ENCODE measurements at regions not wholly inside any gene's neighbourhood (a gene's known extent, or its start where the extent isn't known, plus 50 kb on each side); places are given as distances from the start of the nearest gene placed in this dataset.
"Not testable (repeated sequence)": the region's sequence is repeated elsewhere in the genome, so short reads cannot be mapped to it uniquely, and the experiment has no call there.

DNA sequence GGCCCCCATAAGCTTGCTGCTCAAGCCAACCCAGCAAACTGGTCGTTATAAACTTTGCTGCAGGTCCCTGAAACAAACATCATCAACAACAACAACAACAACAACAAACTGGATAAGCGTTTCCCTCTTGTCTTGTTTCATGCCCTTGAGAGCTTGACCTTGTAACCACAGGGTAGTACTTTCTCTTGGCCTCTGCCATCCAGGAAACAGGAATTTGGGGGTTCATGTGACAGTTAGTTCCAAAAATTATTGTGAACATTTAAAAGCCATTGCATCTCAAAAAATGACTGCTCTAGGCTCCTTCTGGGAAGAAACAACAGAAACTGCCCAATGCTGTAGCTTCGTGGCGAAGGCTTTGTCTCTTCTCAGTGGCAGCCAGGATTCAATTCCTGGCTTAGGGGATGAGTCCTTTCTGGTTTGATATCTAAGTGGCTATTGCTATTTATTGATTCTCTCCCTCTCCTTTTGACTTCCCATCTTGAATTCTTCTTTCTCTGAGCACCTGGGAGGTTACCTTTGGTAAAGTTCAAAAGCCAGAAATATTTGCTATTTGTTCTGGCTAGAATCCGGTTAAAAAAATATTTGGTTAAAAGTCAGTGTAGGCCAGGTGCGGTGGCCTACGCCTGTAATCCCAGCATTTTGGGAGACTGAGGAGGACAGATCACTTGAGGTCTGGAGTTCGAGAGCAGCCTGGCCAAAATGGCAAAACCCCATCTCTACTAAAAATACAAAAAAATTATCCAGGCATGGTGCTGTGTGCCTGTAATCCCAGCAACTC, 52.0 kb upstream of the CPM start:
- no peak for DNase-seq

DNA sequence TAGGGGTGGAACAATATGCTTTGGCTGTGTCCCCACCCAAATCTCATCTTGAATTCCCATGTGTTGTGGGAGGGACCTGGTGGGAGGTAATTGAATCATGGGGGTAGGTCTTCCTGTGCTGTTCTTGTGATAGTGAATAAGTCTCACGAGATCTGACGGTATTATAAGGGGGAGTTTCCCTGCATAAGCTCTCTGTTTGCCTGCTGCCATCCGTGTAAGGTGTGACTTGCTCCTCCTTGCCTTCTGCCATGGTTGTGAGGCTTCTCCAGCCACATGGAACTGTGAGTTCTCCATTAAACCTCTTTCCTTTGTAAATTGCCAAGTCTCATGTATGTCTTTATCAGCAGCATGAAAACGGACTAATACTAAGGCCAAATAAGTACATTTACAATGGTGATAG, 64.6 kb upstream of the CPM start:
- not testable (repeated sequence) for DNase-seq

DNA sequence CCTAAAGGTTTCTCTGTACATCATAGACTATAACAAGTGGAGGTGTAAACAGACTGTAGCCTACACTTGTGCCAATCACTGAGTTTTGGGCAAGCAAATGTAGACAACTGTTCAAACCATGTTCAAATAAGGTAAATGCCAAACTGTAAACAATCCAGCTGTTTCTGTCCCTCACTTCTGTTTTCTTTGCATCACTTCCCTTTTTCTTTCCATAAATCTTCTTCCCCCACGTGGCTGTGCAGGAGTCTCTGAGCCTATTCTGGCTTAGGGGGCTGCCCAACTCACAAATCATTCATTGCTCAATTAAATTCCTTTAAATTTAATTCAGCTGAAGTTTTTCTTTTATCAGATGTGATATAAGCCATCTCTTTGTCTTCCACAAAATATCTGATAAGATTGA, 65.1 kb upstream of the CPM start:
- no peak for DNase-seq

DNA sequence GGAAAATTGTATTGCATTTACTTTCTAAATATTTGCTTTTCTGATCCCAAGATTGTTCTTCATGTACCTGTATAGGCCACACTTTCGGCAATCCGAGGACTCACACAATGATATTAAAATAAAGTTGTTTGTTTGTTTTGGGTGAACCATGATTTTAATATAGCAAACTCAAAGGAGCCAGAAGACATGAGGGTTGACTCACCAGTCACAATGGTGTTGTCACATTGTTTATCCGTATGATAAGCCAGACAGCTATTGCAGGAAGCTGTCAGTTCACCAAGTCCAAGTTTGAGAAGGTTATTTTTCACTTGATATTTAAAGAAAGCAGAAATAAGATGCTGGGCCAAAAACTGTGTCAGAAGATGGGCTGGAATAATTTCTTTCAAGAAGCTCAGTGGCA, 67.1 kb upstream of the CPM start:
- no peak for DNase-seq

DNA sequence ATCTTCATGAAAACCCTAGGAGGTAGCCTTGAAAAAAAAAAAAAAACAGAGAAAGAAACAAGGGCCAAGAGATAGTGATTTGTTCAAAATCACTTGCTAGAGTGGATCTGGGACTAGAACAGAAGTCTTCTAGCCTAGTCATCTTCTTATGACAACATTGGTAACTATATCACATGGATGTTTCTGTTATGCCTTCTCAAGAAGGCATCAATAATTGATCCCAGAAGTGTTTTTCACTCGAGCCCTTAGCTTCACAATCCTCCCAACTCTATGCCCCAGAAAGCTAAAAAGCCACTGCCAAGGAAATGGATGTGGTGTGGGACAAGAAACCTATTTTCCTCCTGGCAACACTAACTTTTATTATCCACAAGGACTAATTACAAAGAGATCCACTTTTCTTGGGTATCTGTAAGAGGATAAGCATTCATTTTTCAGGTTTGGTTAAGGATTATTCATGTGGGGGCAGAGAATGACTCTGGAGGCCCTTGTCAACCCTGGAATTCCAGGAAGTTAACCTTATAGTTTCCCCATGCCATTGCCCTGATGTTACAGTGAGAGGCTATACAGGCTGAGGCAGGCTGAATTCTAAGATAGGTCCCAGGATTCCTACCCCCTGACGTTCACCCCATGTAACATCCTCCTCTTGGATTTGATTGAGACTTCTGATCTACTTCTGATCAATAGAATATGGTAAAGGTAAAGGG, 67.7 kb upstream of the CPM start:
- no peak for DNase-seq

DNA sequence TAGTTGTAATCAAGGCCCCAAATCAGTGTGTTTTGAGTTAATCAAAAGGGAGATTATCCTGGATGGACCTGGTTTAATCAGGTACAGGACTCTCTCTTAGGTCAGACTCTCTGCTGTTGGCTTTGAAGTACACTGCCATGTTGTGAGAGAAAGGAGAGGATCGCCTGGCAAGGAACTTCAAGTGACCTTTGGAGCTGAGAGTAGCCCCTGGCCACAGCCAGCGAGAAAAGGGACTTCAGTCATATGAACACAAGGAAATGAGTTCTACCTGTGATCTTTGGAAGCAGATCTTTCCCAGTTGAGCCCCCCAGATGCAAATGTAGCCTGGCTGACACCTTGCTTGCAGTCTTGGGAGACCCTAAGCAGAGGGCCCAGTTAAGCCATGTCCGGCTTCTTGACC, 68.3 kb upstream of the CPM start:
- no peak for DNase-seq

DNA sequence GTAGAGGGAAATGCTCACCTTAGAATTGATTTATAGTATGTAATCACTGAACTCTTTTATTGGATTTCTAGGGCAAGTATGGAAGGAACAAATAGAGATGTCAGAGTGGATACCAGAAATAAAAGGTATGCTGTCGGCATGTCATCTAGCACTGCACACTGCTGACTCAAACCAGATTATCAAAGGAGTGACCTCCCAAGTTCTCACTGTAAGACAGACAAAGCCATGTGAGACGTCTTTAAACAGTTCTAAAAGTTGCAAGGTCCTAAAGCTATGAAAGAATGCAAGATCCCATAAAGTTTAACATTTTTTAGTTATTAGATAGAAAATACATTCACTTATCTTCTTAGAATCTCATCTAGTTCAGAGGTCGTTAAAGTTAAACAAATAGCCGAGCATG, 70.0 kb upstream of the CPM start:
- DNase-seq = no peak

DNA sequence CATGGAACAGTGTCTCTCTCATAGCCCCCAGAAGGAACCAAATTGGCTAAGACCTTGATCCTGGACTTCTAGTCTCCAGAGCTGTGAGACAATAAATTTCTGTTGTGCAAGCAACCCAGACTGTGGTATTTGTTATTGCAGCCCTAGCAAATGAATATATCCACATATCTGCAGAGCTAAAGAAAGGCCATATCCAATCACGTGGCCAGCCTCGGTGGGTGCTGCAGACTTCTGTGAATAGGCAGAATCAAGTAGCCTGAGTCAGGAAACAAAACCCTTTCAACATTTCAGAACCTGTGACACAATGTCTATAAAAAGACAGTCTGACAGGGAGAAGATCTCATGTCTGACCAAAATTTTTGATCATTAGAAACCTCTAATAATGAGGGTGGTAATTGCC, 71.0 kb upstream of the CPM start:
- DNase-seq = no peak

DNA sequence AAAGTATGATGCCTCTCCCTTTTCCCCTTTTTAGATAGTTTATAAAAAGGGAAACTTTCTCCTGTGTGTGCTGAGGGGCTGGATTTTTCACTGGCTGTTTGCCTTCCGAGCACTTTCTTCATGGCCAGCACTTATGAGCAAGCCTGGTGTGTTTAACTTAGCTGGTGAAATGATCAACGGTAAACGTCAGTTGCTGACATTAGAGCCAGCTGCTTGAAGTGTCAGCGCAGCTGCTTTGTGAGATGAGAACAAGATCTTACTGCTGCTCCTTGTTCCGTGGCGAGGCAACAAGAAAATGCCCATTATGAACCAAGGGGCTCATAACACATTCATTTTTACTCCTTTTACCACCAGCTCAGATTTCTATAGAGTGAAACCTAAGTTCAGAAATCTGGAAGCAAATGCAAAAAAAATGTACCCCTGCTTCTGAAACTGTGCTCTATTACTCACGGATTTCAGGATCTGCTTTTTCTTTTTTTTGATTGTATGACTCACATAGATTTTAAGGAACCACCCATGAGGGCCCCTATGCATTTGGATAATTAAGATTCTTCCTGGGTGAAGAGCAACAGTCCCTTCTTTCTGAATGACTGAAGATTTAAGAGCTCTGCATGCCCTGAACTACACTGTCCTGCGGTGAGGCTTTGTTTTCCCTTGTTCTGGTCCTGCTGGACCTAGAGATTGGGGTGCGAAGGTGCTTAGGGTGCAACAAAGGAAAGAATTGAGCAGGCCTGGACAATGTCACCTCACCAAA, 74.3 kb upstream of the CPM start:
- DNase-seq = peak; percentile 72

DNA sequence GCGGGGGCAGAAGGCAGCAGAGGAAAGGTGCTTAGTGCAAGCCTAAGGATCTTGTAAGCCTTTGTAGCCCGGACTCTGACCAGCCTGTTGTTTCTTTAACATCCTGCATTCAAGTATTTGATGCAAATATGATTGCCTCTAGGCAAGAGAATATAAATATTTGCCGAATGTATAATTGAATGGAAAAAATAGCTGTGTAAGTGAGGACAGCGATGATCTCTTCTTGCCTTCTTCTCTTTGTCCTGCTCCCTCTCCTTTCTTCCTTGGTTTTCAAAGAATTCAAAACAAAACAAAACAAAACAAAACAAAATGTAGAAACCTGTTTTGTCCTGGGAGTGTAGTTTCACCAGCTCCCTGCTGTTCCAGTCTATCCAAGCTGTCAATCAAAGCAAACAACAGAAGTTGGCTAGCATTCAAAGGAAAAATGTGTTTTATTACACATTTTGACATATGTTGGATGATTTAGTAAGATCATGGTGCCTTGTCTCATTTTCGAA, 74.9 kb upstream of the CPM start:
- no peak for DNase-seq

DNA sequence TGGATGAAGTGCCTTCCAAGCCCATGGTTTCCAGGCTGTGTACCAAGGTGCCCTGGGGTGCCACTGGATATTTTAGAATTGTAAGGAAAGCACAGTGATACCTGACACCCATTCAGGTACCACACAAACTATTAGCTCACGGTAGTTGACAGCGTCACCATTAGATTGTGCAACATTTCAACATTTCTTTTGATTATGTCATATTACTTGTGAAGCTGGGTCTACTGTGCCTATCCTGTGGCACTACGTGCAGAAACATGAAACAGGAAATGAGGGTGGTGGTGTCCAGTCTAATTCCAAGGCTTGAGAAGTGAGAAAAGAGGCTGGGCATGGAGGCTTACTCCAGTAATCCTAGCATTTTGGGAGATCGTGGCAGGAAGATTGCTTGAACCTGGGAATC, 75.5 kb upstream of the CPM start:
- DNase-seq = peak; percentile 21

DNA sequence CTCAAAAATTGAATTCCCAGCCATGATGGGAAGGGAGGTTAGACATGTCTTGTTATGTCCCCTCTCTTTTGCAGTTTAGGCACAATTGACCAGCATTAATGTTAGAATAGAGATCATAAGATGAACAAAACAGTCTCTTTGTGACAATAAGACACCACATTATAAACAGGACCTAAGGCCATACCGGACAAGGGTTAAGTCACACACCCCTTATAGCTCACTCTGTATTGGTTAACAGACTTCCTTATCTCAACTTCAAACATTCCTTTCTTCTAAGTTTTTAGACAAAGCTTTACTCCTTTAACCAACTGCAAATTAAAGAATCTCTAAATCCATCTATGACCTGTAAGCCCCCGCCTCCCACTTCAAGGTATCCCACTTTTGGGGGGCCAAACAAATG, 81.1 kb upstream of the CPM start:
- no peak for DNase-seq

DNA sequence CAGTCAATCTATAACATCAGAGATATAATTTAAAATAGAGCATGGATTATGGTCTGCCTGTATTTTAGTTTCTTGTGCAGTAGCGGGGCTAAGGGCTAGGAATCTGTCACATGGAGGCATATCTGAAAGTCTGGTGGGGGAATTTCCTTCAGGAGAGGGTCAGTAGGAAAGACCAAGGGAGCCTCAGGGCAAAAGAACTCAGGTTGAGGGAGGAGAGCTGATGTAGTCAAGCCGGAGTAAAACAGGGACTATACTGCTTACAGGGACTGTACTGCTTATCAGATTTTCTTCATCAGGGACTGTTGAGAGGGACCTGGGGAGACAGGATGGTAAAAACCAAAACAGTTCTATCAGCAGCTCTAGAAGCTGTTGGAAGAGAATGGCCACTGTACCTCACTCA, 82.0 kb upstream of the CPM start:
- no peak for DNase-seq

DNA sequence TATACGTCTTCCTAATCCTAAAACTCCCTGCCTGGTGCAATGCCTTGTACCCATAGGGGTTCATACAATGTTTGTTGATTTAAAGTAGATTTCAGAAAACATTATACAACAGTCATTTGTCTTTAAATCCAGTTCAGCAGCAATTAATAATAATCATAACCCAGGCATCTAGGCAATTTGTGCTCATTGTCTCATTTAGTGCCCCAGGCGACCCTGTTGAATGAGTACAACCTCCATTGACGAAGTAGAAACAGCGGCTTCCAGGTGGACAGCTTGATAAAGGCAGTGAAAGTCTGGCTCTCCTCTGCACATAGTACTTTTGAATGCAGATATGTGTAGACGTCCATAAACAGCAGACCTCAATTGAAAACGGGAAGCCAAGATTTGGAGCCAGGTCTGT, 82.9 kb upstream of the CPM start:
- no peak for DNase-seq

DNA sequence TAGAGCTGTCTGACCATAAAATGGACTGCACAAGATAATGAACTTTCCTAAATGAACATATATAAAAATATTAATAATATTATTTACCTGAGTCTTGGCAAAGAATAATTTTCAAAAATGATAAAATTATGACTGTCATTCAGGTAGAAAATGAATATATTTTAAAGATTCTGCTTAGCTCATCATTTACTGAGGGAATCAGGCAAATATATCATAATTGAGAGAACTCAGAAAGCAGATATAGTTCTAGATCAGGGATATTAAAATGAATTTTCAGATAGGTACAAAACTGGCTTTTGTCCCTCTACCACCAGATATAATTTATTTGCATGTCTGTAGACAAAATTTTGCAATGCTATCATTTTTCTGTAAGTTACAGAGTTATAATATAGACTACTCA, 86.1 kb upstream of the CPM start:
- DNase-seq = no peak

DNA sequence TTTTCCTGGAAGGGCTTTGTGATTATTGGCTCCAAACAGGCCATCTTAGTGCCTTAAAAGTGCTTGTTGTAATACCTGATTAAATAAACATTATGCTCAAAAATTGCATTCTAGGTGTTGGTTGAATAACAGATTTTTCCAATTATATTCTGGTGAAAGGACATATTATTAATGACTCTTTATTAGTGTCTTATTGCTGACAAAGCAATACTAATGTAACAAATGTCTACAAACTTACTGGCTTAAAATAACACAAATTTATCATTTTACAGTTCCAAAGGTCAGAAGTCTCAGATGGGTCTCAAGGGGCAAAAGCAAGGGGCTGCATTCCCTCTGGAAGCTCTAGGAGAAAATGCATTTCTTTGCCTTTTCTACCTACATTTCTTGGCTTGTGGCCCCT, 86.9 kb upstream of the CPM start:
- DNase-seq = no peak

DNA sequence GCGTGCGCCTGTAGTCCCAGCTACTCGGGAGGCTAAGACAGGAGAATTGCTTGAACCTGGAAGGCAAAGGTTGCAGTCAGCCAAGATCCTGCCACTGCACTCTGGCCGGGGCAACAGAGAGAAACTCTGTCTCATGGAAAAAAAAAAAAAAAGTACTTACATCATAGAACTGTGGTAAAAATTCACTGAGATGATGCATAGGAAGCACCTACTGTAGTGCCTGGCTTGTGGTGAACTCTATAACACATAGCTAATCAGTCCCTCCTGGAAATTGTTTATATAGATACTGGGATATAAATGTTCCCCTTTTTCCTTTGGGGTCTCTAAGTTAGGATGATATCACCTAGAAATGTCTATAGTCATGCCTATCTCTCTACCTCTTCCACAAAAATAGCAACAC, 89.7 kb upstream of the CPM start:
- DNase-seq = no peak

DNA sequence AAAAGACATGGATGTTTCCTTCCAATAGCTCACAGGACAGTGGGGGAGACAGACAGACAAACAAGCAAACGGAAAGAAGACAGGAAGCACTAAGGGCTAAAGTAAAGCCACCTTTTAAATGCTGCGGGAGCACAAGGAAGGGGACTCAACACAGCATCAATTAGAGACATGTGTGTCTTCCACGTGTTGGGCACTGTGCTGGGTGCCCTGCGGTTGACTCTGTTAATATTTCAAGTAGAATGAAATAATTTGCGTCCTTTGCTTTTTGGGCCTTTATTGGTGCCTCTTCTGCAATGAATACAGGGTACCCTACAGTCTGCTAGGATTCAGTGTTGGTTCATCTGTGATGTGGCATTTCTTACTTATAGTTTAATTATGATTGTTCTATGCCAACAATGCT, 90.9 kb upstream of the CPM start:
- DNase-seq = no peak

DNA sequence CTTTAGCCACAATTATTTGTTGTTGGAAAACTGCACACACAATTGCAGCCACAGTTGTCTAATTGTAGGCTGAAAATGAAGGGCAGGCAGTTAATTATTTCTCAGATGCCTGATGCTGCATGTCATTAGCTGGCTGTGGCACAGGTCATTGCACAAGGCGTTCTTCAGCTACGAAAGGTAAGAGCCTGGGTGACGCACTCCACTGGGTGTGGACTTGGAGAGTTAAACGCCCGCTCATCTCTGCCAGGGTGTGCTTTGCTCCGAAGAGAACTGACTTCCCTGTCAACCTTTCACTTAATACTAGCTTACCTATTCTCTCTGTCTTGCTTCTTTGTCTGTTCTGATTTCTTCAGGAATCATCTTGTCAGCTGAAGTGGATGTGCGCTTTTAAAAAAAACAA, 91.4 kb upstream of the CPM start:
- DNase-seq = peak; percentile 3

DNA sequence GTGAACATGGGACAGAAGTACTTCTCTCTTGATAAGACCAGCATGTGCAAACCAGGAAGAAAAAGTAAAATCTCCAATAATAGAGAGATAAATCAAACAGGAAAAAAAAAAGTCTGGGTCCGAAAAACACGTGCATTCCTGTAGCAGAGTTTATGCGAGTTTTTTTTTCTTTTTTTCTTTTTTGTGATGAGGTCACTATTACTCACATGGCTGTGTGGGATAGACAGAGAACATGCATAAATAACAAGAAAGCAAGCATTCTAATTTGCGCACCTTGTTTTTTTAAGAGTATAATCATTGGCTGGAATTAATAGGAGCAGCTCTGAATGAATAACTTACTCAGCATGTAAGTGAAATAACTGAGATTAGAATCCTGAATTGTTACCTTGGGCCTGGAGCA, 91.9 kb upstream of the CPM start:
- DNase-seq = no peak

DNA sequence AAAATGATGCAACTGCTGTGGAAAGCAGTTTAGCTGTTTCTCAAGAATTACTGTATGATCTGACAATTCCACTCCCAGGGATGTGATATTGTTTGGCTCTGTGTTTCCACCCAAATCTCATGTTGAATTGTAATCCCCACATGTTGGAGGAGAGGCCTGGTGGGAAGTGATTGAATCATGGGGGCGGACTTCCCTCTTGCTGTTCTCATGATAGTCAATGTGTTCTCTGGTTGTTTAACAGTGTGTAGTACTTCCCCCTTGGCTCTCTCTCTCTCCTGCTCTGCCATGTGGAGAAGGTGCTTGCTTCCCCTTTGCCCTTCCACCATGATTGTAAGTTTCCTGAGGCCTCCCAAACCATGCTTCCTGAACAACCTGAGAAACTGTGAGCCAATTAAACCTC, 93.4 kb upstream of the CPM start:
- DNase-seq = no peak

DNA sequence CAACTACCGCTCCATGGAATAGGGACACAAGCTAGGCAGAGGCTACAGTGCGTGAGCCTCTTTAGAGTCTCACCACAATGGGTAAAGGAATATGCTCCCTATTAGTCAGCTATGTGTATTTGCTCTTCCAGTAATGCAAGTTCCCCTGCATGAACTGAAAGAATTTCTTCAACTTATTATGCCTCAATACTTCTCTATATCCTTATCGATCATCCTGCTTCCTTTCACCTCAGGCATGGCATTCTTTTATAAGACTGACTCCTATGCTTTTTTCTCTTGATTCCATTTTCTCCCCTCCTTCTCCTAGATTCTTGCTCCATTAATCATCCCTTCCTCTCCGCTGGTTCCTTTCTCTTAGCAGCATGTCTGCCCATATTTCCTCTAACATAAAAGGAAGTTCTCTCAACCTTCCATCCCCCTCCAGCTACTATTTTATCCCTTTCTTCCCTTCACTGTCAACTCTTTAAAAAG, 94.5 kb upstream of the CPM start:
- no peak for DNase-seq

DNA sequence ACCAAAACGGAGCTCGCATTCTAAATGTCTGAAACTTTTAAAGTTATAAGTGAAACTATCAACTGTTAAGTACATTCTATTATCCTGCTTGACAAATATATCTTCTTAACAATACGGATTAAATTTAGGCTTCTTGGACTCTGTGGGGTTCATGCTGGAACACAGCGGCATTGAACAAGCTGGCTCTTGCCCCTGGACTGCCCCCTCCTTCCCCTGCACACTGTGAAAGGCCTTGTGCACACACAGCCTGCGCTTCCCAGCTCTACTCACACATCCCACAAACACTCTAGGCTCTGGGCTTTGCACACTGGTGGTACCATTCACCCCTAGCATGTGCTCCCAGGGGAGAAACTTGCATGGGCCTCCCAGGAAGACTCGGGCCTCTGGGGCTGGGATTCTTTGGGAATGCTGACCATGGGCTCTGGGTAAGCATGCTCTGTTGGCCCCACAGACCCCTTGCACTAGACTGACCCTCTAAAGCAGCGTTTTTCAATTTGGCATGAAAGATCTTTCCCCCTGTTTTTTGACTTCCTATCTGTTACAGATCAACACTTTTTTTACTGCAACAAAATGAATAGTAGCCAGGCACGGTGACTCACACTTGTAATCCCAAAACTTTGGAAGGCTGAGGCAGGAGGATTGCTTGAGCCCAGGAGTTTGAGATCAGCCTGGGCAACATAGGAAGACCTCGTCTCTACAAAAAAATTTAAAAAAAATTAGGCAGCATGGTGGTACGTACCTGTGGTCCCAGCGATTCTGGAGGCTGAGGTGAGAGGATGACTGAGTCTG, 96.2 kb upstream of the CPM start:
- DNase-seq = no peak

Measured in DMS79 treated with DMSO at 0.1 percent for 48 hours (cell line).